ENCODE measurements at regions not wholly inside any gene's neighbourhood (a gene's known extent, or its start where the extent isn't known, plus 50 kb on each side); places are given as distances from the start of the nearest gene placed in this dataset.

DNA sequence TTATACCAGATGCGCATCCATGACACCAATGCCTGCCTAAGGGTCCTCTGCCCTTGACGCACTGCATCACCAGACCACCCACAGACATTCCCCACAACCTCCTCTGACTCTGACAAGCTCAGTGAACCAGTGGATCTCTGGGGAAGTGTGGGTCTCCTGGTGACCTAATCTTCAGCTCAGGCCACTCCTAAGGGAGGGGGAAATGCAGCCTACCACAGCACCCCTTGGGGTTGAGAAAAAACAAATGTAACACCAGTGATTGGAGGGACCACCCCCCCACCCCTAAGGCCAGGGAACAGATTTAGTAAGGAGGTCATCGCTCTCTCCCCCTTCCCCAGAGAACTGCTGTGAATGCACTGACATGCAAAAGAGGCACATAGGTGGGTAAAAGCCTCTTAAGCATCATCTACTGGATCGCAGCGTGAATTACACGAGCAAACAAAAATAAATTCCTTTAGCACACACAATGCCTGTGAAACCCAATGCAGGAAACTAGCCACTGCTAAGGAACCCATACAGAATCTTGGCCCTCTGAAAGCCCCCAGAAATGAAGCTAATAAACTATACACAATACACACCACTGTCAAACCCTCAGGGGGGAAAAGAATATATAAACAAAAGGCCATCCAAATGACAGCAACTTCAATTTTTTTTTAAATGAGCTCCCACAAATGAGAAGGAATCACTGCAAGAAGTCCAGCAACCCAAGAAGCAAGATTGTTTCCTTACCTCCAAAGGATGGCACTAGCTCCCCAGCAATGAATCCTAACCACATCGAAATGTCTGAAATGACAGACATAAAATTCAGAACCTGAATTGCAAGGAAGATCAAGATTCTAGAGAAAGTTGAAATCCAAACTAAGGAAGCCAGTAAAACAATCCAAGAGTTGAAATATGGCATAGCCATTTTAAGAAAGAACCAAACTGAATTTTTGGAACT, 513.7 kb upstream of the PTGER4 start:
- Histone ChIP-seq H3K9me3 (no peaks in the 10 kb centered on the region), H3K4me3 (no peak overlapping the region), H3K27me3 (no peaks in the 10 kb centered on the region), H3K4me1 (no peaks in the 10 kb centered on the region), H3K27ac (no peak overlapping the region), H3K36me3 (no peaks in the 10 kb centered on the region)
- no peak for TF ChIP-seq CTCF (IDR thresholded peaks at IDR 0.05)
- no peak for DNase-seq (ENCODE audit: low spot score in 2 of 2)
- intact Hi-C loops (cut with DNase I) = no loop called here

- no peak for TF ChIP-seq CTCF (IDR thresholded peaks at IDR 0.05)
- no peaks in the 10 kb centered on the region for H3K9me3 ChIP-seq
- H3K27ac ChIP-seq = no peak overlapping the region
- H3K36me3 ChIP-seq = no peaks in the 10 kb centered on the region
- H3K4me3 ChIP-seq = no peak overlapping the region
- no peaks in the 10 kb centered on the region for H3K27me3 ChIP-seq
- no peaks in the 10 kb centered on the region for H3K4me1 ChIP-seq
- DNase-seq (ENCODE audit: low spot score in 2 of 2) = no peak
- intact Hi-C loops (cut with DNase I) = no loop called here
Observed at GRCh38 chr5:40165106-40165788, 514.5 kb upstream of the PTGER4 start.

GRCh38 chr5:40160435-40160834, 519.3 kb upstream of the PTGER4 start:
- Histone ChIP-seq H3K27ac (no peak overlapping the region), H3K4me1 (no peaks in the 10 kb centered on the region), H3K36me3 (no peaks in the 10 kb centered on the region), H3K4me3 (no peak overlapping the region), H3K27me3 (no peaks in the 10 kb centered on the region), H3K9me3 (no peaks in the 10 kb centered on the region)
- no peak for DNase-seq (ENCODE audit: low spot score in 2 of 2)
- intact Hi-C loops (cut with DNase I) = no loop called here
- TF ChIP-seq CTCF (IDR thresholded peaks at IDR 0.05) = no peak

DNA sequence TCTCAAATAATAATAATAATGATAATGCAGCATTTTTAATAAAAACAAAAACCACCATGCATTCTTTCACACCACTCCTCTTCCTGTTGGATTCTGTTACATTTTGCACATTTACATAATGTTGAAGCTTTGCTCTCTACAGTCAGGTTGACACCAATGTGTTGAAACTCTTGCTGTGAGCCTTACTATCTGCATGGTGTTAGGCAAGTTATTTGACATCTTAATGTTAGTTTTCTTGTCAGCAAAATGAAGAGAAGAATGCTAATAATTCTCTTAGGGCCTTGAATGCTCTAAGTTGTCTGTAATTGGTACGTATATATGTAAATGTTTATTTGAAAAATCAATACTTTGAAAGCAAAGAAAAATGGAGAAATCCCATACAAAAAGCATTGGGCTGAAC, 525.5 kb upstream of the PTGER4 start:
- DNase-seq (ENCODE audit: low spot score in 2 of 2) = no peak

DNA sequence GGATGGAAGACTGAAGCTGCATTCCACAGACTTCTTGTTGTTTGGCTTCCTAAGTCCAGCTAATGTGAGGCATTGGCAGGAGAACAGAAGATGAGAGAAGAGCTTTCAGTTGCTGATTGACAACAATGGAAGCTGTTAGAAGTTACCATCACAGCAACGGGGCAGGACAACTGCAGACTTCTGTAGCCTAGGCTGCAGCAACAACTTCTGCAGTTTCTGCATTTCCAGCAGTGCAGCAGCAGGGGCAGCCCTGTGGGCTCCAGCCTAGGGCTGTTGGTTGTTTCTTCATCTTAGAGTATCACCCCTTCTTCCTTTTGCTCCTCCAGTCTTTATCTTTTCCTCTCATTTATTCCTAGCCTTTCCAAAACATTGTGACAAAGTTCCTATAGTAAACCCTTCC, 528.8 kb upstream of the PTGER4 start:
- DNase-seq (ENCODE audit: low spot score in 2 of 2) = no peak
- intact Hi-C loops (cut with DNase I) = no loop called here
- H3K4me1 ChIP-seq = no peaks in the 10 kb centered on the region
- H3K4me3 ChIP-seq = no peak overlapping the region
- no peaks in the 10 kb centered on the region for H3K36me3 ChIP-seq
- H3K27me3 ChIP-seq = no peaks in the 10 kb centered on the region
- no peak overlapping the region for H3K27ac ChIP-seq
- TF ChIP-seq CTCF (IDR thresholded peaks at IDR 0.05) = no peak
- no peaks in the 10 kb centered on the region for H3K9me3 ChIP-seq

More for the DNA sequence above, 525.5 kb upstream of the PTGER4 start:
- TF ChIP-seq CTCF (IDR thresholded peaks at IDR 0.05) = no peak
- intact Hi-C loops (cut with DNase I) = no loop called here
- no peaks in the 10 kb centered on the region for H3K9me3 ChIP-seq
- H3K4me1 ChIP-seq = no peaks in the 10 kb centered on the region
- H3K36me3 ChIP-seq = no peaks in the 10 kb centered on the region
- no peaks in the 10 kb centered on the region for H3K27me3 ChIP-seq
- H3K4me3 ChIP-seq = no peak overlapping the region
- H3K27ac ChIP-seq = no peak overlapping the region

Measured in ascending aorta (tissue), 2 donors.